ENCODE measurements at regions not wholly inside any gene's neighbourhood (a gene's known extent, or its start where the extent isn't known, plus 50 kb on each side); places are given as distances from the start of the nearest gene placed in this dataset.
"Not testable (repeated sequence)": the region's sequence is repeated elsewhere in the genome, so short reads cannot be mapped to it uniquely, and the experiment has no call there.

DNA sequence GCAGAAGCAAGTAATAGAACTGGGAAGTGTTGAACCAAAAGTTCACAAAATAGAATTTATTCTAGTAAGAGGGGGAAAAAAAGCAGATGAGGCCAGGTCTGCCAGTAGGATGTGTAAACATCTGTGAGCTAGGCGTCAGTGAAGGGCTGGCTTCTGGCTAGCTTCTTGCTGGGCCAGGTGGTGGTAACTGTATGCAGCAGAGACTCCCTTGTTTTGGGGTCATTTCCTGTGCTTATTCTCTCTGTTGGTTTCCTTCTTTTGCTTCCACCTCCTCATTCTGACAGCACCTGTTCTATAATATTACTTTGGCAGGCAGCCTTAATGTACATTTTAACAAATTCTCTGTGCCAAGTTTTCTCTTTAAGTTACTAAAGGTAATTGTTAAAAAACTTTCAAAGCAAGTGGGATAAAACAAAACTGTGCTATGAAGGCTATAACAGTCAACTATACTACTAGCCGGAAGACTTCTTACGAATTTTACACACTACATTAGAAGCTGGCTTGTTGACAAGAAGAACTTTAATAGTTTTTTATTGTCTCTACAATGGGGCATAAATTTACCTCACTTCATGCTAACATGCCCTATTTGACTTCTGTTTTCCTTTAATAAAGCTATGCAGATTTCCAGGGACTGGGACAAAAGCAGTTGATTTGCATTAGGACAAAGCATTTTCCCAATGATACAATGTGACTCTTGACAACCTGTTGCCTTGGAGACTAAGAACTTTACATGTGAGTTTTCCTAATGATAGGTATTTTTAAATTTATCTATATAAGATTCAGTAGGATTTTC is 318.8 kb upstream of the NAALADL2 start:
- no peak for DNase-seq (ENCODE audit: low spot score)

DNA sequence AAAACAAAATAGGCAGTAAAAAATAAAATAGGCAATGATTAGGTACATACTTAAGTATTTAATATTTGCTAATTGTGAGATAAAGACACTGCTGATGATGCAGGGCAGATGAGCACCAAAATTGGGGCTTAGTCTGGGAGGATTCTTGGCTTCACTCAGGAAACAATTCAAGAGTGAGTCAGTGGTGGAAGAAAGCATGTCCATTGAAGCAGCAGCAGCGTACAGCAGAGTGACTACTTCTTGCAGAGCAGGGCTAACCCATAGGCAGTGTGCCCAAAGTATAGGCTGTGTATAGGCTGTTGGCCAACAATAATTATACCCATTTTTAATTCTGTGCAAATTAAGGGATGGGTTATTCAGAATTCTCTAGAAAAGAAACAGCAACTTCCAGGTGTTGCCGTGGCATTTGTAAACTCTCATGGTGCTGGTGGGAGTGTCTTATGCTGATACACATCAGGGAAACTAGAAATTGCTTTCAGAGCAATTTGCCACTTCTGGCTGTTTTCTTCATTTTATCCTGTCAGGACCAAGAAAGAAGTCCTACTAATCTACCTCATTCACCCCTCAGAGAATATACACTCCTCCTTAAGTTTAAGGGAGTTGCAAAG is 317.3 kb upstream of the NAALADL2 start:
- no peak for DNase-seq (ENCODE audit: low spot score)

DNA sequence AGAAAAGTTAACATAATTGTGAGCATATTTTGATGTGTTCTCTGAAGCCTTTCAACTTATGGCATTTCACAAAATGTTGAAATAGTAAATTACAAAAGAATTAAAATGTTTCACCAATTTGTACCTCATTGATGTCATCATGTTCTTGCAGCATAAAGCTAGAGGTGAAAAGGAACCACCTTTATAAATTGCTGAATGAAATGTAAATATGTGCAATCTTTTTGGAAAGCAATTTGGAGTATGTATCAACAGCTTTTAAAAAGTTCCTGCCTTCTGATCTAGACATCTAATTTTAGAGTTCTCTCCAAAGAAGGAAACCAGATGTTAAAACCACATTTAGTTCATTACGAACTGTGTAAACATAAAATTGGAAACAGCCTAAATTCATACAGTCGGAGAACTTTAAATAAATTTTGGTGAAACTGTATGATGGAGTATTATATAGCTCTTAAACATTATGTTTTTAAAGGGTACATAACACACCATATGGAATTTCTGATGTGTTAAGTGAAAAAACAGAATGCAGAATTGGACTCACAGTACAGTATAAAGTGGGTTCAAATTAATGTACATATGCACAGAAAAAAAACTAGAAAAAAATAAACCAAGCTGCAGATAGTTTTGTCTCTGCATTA is 311.2 kb upstream of the NAALADL2 start:
- no peak for DNase-seq (ENCODE audit: low spot score)

DNA sequence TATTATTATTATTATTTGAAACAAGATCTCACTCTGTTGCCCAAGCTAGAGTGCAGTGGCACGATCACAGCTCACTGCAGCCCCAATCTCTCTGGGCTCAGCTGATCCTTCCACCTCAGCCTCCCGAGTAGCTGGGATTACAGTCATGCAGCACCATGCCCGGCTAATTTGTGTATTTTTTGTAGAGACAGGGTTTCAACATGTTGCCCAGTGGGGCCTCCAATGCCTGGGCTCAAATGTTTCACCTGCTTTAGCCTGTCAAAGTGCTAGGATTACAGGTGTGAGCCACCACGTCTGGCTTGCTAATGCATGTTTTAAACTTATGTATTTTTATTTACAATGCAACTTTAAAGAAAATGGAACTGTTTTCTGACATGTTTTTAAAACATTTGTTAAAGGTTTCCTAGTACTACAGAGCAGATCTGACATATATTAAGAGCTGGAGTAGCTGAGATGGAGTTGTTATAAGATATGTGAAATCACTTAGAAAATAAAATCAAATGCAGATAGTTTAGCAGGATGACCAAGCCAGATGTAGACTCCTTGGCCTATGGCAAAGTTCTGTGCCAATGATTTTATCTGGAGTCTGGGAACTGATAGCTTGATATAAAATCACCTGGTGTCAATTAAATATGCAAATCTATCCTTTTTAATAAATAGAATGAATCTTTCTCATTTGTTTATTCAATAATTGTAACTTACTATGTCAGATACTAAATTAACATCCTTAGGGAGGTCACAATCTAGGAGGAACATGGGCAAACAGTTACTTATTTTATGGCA is 310.1 kb upstream of the NAALADL2 start:
- DNase-seq (ENCODE audit: low spot score): no peak

DNA sequence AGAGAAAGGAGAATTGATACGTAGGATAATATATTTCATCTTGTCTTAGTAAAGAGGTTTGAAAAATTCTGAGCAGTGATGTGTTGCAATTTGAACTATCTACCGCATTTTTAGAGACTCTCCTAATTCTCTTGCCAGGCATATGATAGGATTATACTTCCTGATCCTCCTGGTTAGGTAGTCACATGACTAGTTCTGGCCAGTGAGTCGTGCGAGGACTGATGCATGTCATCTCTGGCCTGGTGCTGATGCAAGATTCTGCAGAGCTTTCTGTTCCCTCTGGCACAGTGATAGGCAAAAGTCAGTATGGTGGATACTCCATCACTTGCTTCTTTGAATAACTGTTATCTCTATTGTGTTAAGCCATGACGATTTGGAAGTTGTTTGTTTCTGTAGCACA is 277.6 kb upstream of the NAALADL2 start:
- no peak for DNase-seq (ENCODE audit: low spot score)

DNA sequence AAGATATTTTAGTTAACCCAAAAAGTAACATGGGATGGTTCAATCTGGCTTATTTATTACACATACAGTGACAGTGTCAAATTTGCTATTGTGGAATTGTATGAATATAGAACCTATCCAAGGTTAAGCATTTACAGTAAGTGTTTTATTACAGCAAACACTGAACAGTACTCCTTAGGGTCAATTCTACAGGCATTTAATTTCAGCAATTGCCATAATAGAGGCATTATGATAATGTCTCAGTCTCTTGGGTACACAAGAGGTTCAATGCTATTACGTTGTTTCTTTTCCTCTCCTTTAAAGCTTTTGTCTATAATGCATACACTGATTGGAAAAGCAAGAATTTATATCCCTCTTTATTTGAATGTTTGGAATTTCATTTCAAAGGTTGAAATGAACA is 275.7 kb upstream of the NAALADL2 start:
- no peak for DNase-seq (ENCODE audit: low spot score)

DNA sequence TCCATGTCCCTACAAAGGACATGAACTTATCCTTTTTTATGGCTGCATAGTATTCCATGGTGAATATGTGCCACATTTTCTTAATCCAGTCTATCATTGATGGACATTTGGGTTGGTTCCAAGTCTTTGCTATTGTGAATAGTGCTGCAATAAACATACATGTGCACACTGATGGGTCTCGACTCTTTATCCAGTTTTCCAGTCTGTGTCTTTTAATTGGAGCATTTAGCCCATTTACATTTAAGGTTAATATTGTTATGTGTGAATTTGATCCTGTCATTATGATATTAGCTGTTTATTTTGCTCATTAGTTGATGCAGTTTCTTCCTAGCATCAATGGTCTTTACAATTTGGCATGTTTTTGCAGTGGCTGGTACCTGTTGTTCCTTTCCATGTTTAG is 272.0 kb upstream of the NAALADL2 start:
- not testable (repeated sequence) for DNase-seq (ENCODE audit: low spot score)

DNA sequence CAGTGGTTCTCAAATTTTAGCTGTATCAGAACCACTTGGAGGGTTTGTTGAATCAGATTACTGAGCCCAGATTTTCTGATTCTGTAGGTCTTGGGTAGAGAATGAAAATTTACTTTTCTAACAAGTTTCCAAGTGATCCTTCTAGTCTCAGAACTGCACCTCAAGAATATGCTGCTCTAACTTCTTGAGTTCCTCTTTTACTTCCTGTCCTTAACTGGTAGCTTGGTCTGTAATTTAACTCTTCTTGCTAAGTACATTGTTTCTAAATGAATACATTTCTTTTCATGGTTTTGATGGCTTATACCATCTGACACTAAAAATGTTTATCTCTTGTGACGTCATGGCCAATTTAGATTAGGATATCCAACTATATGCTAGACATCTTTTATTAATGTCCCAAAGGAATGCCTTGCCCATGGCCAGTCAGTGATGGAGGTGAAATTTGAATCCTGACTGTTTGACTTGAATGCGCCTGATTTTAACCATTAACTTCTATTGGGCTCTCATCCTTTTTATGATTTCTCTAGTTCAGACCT is 262.6 kb upstream of the NAALADL2 start:
- DNase-seq (ENCODE audit: low spot score): no peak

DNA sequence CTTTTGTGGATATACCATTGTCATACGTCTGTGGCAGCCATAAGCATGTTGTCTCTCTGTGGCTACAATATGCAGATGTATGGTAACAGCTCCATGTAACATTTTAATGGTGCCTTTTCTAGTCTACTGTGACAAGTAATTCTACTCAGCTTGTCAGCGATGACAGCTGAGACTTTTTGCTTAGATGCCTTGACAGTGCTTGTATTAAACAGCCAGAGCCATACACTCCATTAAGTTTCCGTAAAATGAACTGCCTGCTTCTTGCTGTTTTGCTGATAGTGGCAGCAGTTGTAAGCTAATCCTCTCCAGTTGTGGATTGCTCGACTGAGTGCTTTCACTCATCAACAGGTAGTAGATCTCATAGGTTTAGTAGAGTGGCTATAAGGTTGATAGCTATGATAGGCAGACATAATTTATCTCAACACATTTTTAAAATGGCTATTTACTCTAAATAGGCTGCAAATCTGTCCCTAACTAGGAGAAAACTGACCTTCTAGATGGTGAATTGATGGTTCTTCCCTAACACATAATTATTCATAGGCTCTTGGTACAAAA is 260.2 kb upstream of the NAALADL2 start:
- DNase-seq (ENCODE audit: low spot score): no peak

DNA sequence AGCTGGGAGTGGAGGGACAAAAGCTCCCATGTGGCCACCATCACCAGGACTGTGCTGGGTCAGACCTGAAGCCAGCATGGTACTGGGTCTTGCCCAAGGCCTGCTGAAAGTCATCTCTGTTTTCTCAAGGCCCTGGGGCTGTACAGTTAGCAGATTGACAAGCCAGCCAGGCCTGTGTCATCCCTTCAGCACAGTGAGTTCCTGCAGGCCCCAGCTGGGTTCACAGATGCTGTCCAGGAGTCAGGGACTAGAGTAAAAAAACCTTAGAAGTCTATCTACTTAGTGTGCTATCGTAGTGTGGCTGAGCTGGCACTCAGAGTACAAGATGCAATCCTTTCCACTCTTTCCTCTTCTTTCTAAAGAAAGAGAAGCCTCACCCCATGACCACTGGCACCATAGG is 246.0 kb upstream of the NAALADL2 start:
- DNase-seq (ENCODE audit: low spot score): no peak

DNA sequence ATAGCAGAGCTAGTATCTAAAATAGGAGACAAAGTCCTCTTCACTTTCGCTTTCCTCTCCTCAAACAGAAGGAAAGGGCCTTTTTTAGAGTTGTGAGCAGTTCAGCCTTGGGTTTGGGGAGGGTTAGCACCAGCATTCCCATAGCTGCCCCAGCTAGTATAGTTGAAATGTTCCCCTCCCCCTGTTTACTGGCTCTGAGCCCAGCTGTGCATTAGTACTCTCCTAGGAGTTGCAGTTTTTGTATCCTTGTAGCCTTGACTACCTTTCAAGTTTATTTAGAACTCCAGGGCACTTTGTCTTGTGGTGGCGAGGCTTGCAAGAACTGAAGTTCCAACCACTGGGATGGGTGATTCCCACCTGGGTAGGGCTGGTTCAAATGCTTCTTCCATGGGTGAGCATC is 245.1 kb upstream of the NAALADL2 start:
- no peak for DNase-seq (ENCODE audit: low spot score)

DNA sequence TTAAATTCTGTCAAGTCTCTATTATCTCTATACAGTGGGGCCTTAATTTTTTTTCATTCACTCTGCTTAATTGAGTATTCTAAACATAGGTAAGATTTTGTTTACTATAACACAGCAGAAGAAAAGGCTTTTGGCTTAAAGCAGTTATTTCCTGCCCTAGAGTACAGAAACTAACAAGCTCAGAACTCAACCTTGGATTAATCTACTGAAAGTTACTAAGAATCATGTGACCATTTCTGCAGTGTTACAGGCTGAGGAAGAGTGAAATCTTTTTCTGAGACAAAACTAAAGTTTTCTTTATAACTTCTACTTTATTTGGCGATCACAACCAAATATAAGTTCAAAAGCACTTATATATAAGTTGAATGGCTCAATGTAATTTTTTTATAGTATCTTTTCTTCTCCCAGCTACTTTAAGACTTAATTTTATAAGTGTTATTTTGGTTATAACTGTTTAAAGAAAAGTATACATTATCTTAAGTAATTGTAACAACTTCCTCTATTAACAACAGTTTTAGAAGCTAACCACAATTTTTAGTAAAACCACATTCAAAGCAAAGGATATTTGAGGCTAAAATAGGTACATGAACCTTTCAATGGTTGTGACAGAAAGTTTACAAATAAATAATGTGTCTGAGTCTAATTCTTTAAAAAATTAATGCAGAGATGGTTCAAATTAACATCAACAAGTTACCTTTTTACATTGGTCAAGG is 240.6 kb upstream of the NAALADL2 start:
- DNase-seq (ENCODE audit: low spot score): no peak

DNA sequence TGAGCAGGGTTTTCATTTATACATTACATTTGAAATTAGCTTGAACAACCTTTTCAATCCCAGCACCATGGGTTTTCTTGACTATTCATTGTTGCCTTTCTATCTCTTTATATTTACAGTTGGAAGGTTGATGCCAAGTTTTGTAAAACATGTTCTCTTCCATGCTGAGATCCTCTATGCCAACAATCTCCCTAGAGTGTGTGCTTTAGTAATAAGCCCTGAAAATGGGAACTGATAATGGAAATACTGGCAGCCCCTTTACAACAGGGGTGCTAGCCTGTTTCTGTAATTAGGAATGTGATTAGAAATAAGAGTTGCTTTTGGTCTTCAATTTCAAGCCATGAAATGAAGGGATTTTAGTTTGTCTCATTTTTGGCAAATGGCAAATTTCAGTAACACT is 239.9 kb upstream of the NAALADL2 start:
- DNase-seq (ENCODE audit: low spot score): no peak

DNA sequence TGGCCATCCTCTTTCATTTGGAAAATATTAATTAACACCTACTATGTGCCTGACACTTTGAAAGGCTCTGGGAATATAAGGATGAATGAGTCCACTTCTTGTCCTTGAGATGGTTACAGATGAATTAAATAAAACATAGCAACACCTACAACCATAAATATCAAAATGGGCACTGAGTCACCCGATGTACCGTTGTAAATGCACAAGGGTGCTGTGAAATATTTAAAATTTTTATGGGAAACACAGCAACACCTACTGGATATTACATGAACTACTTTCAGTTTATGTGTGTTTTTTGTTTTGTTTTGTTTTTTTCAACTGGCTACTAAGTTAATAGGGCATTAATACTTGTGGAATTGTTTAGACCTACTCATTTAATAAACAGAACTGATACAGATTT is 239.0 kb upstream of the NAALADL2 start:
- DNase-seq (ENCODE audit: low spot score): no peak

DNA sequence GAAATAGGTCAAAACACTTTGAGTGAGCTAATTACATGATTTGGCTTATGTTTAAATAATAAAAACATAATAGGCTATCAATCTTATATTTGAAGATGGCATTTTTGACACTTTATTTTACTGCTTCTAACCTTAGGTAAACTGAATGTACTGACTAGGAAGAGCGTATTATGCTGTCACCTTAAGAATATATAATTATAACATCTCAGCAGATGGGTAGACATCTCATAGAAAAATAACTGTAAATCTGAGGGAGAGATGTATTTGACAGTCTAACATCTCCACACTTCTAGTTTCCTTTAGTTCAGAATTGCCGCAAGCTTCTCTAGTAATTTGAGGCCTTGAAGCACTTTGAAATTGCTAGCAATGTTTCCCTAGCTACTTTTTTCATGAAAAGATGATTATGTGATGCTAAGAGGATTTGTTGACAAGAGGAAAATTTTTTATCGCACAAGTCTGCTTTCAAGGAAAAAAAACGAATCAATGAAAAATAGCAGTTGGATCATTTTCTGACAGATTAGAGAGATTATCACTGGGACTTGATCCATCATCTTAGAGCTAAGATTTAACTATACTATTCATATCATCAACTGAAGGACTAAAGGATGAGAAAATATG is 238.2 kb upstream of the NAALADL2 start:
- DNase-seq (ENCODE audit: low spot score): no peak

DNA sequence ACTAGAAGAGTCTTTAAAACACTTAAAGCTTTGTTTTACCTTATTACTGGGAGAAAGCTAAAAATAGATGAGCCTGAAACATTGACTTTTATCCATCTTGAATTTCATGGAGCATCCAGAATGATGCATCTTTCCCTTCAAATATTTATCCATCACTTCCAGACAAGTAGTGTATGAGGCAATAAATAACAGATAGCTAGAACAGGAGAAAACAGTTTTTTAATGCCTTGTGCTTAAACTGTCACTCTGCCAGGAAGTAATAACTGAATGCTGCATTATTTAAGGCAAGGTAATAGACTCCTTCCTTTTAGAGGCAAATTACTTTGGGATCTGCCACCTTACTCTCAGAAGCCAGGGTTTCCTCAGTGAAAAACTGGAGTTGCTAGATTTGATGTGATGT is 225.8 kb upstream of the NAALADL2 start:
- DNase-seq (ENCODE audit: low spot score): no peak

DNA sequence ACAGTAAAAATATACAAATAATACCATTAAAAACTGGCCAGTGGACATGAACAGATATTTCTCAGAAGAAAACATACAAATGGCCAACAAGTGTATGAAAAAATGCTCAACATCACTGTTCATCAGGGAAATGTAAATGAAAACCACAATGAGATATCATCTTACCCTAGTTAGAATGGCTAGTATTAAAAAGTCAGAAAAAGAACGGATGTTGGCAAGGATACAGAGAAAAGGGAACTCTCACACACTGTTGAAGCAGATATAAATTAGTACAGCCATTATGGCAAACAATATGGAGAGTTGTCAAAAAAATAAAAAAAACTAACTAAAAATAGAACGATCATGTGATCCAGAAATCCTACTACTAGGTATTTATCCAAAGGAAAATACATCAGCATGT is 222.7 kb upstream of the NAALADL2 start:
- no peak for DNase-seq (ENCODE audit: low spot score)

DNA sequence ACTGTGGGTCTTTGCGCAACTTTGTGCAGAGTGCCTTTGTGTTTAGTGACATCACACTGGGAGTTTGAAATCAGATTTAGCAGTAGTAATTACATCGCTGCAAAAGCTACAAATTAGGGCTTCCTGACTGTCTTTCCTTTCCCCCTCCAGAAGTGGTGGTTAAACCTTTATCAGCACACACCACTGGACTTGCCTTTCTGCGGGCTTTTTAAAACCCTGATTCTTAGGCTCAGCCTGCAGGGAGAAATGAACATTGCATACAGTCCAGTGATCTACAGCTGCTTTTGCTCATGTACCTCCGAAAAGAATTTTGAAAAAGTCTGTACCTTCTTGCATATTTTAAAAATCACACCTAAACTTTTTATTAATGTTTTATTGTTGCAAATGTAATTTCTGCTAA is 219.7 kb upstream of the NAALADL2 start:
- DNase-seq (ENCODE audit: low spot score): no peak

DNA sequence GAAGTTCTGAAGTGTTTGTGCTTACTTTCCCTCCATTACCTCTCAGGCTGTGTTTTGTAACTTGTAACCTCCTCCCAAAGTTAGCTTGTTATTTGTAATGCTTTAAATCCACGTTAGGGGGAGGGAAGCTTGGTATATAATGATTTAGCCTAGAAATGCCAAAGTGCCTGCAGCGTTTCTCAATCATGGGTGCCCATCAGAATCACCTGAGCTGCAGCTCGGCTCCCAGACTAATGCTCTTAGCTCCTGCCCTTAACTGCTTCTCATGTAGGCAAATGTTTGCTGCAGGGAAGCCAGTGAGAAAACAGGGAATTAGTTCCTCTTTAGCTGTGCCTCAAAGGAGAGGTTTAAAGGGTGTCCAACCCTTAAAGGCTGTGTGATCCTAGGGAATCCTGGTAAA is 219.2 kb upstream of the NAALADL2 start:
- DNase-seq (ENCODE audit: low spot score): no peak

DNA sequence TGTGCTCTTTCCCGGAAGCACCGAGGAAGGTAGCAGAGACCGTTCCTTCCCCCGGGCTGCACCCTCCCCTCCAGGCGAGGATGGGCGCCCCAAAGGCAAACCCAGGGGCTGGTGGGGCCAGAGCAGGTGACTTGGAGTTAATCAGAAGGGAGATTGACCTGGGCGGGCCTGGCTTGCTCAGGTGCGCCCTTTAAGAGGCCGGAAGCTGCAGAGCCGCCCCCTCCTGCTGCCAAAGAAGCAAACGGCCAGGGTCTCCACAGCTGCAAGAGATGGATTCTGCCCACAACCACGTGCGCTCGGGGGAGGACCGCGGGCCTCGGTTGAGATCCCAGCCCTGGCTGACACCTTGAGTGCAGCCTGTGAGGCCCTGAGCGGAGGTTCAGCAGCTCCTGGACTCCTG is 218.2 kb upstream of the NAALADL2 start:
- no peak for DNase-seq (ENCODE audit: low spot score)

DNA sequence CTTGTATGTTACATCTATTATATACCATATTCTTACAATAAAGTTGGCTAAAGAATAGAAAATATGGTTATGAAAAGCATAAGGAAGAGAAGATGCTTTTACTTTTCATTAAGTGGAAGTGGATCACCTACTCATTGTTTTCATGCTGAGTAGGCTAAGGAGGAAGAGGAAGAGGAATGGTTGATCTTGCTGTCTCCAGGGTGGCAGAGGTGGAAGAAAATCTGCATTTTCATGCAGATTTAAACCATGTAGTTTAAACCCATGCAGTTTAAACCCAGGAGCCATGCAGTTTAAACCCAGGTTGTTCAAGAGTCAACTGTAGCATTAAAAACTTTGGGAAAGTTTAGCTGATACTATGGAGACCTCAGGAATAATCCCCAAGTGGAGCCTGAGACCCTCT is 214.8 kb upstream of the NAALADL2 start:
- DNase-seq (ENCODE audit: low spot score): no peak

All from HuH-7.5 (cell line).